RPMI8226 (cell line): ENCODE measurements at regions not wholly inside any gene's neighbourhood (a gene's known extent, or its start where the extent isn't known, plus 50 kb on each side); places are given as distances from the start of the nearest gene placed in this dataset.
"Not testable (repeated sequence)": the region's sequence is repeated elsewhere in the genome, so short reads cannot be mapped to it uniquely, and the experiment has no call there.

Experiments
- DNase-seq: peaks from one replicate; pipeline ENCODE4 v3.0.0-alpha.2; 2015

DNA sequence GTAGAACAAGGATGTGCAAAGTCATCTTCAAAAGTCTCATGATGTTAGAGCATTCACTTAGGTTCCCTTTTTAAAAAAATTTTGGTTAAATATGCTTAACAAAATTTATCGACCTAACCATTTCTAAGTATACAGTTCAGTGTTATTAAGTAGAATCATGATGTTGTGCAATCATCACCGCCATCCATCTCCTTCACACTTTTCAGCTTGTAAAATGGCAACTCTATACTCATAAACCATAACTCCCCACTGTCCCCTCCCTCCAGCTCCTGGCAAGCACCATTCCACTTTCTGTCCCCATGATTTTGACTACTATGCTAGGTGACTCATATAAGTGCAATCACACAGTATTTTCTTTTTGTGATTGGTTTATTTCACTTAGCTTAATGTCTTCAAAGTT lies 895.0 kb downstream of the TBL1XR1 start:
- DNase-seq, result no peak

GRCh38 chr3:176296066-176296597 lies 901.1 kb downstream of the TBL1XR1 start:
- DNase-seq, result no peak

DNA sequence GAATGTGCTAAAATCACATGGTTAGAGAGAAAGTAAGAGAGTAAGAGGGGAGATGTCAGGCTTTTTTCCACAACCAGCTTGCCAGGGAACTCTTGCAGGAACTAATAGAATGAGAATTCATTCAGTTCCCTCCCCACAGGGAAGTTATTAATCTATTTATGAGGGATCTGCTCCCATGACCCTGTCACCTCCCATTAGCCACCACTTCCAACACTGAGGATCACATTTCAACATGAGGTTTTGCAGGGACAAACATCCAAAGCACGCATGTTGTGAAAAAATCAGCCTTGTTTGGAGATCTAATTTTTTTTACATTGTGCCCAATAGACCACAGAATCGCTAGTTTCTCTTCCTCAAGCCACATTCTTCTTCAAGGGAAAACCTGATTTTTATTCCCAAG lies 904.0 kb downstream of the TBL1XR1 start:
- no peak for DNase-seq

GRCh38 chr3:176286476-176287085 lies 910.7 kb downstream of the TBL1XR1 start:
- no peak for DNase-seq

- DNase-seq, result no peak
These were observed 921.7 kb downstream of the TBL1XR1 start for GRCh38 chr3:176275538-176275937.

- DNase-seq, result no peak
These were observed 922.2 kb downstream of the TBL1XR1 start for GRCh38 chr3:176275113-176275512.

GRCh38 chr3:176274161-176274560 lies 923.1 kb downstream of the TBL1XR1 start:
- no peak for DNase-seq

DNA sequence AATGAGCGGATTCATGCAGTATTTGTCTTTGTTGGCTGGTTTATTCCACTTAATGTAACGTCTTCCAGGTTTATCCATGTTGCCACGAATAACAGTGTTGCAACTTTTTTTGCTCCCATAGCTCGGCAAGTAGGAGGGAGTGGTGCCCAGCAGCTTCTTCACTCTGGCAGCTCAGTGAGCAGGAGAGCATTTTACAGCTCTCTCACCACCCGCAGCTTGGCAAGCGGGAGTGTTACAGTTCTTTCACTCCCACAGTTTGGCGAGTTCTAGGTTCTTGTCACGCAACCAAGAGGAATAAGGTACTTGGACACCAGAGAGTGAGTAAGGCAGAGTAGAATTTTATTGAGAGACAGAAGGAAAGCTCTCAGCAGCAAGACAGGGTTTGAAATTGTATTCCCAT lies 935.2 kb downstream of the TBL1XR1 start:
- no peak for DNase-seq

GRCh38 chr3:176247191-176247590 lies 950.1 kb downstream of the TBL1XR1 start:
- no peak for DNase-seq

DNA sequence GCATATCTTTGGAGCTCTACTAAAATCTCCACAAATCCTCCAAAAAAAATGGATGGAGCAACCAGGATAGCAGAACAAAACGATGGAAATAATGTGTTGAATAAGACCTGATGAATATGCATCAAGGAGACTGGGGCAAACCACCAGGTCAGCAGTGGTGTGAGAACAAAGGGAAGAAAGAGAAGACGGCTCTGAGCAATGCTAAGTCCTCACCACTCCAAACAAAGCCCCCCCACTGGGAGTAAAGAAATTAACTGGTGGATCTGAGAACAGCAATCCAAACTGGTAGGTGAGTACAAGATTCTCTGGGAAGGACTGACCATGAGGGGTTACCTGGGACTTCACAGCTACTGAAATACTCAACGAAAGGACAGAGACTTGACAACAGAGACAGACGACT lies 977.3 kb downstream of the TBL1XR1 start:
- DNase-seq, result no peak

DNA sequence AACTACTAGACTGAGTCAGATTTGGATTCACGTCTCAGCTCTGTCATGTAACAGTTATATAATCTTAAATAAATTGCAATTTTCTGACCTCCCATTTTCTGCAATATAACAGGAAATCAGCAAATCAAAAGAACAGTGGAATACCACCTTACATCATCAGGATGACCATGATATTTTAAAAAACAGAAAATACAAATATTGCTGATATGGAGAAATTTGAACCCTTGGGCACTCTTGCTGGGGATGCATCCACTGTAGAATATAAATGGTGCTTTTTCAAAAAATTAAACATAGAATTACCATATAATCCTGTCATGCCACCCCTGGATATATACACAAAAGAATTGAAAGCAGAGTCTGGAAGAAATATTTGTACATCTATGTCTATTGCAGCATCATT lies 982.5 kb downstream of the TBL1XR1 start:
- DNase-seq, result no peak

- DNase-seq, result not testable (repeated sequence)
These were observed 984.0 kb downstream of the TBL1XR1 start for GRCh38 chr3:176213314-176213713.

DNA sequence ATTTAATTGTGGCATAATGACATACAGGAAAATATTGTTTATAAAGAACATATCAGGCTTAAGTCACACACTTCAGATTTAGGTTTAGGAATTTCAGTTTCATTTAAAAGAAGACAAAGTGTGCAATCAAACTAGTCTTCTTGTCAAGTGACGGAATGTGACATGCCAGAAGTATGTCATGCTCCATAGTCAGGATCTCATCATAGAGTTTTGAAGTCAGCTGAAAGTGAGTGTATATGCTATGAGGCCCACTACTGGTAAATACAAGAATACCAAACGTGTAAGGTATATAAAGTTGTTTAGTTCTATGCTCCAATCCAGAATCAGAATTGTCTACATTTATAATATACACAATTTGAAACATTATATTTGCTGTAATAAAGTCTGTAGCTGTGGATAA lies 988.4 kb downstream of the TBL1XR1 start:
- no peak for DNase-seq

GRCh38 chr3:176208283-176208682 lies 989.0 kb downstream of the TBL1XR1 start:
- DNase-seq, result no peak

GRCh38 chr3:176206809-176207208 lies 990.5 kb downstream of the TBL1XR1 start:
- DNase-seq, result no peak

GRCh38 chr3:176202652-176203051 lies 994.6 kb downstream of the TBL1XR1 start:
- DNase-seq, result no peak

DNA sequence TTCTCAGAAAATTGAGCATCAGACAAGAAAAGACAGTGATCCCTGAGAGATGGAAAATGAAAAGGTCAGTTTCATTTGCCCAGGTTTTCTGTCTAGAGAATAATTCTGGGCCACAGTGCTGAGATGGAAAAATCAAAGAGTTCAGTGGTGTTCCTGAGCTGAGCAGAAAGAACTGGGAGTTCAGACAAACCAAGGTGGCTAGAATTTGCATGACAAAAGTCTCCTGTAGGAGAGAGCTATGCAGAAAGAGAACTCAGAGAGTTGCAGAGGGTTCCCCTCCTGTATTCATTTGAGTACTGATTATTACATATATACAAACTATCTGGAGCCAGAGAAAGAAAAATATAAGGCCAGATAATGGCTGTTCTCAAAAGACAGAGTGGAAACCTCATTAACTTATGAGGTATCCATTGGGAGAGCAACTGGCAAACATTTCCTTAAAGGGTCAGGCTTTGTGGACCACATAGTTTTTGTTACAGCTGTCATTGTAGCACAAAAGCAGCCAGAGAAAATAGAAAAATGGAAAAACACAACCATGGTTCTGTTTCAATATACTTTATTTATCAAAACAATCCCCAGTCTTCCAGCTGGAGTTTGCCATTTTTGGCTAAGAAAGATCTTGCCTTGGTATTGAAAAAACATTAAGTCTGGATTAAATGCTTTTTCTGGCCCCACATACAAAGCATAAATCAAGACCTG lies 1004.1 kb downstream of the TBL1XR1 start:
- DNase-seq, result no peak

- DNase-seq, result no peak
These were observed 1006.5 kb downstream of the TBL1XR1 start for GRCh38 chr3:176190755-176191154.

- DNase-seq, result no peak
These were observed 1014.1 kb downstream of the TBL1XR1 start for GRCh38 chr3:176183181-176183580.

DNA sequence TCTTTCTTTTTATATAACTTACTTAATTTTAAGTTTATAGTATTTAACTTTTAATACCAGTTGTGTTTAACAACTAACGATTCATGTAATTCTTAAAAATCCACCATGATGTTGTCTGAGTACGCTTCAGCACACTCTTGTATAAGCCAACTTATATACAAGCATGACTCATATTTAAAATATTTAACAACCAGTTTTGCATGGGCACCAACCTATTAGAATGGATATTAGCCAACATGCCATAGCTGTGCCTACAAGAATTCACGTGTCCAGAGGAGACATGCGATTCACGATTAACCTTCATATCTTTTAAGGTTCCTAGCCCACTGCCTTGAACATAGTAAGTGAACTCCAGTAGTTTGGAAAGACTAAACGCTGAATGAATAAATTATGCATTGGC lies 1023.2 kb downstream of the TBL1XR1 start:
- no peak for DNase-seq

DNA sequence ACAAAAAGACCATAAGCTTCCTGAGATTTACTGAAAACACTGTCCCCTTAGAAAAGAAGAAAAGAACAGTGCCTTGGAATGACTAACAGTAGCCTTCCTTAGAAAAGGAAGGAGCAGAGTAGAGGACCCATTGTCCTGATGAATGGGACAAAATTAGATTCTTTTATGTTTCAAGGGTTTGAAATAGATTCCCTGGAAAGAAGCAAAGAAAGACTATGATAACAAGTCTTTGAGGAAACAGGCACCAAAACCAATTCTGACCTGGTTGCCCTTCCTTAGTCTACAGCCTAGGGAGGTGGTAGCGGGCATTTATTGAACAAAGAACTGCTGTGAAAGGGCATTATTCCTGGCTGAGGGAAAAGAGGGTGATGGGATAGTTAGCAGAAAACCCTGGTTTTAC lies 1024.8 kb downstream of the TBL1XR1 start:
- DNase-seq, result no peak

DNA sequence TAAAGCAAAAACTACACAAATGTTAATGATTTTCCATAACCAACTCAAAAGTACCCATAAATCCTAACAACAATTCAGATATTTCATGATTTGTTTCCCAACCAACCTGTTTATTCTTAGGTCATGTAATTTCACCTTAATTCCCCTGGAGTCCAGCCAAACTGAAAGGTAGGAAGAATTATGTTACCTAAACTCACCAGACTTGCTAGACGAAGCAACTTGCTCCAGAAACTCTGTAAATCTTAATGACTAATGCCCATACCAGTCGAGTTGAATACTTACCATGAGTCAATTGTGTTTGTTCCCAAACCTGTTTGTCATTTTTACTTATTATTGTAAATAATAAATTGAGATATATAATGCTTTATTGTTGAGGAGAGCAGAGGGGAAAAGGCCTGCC lies 1030.0 kb downstream of the TBL1XR1 start:
- no peak for DNase-seq

DNA sequence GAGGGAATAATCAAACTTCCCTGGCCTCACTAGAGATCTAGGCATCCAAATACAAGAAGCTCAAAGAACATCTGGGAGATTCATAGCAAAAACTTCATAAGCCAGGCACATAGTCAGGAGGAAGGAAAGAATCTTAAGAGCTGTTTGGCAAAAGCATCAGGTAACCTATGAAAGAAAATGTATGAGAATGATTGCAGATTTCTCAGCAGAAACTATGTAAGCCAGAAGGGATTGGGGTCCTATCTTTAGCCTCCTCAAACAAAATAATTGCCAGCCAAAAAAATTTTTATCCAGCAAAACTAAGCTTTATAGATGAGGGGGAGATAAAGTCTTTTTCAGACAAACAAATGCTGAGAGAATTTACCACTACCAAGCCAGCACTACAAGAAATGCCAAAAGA lies 1036.3 kb downstream of the TBL1XR1 start:
- DNase-seq, result no peak

GRCh38 chr3:176159796-176160195 lies 1037.5 kb downstream of the TBL1XR1 start:
- DNase-seq, result no peak

DNA sequence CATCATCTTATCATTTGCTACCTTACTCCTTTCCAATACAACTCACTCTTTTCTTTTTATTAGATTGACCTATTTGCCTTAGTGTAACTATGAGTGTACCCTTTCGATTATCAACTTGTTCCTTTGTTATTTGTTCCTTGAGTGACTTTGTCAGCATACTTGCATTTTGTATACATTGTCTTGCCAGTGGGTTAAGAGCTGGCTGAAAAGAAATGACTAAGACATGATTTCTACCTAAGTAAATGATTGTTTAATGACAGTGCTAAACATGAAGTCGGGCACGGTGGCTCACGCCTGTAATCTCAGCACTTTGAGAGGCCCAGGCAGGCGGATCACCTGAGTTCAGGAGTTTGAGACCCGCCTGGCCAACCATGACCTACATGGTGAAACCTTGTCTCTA lies 1042.3 kb downstream of the TBL1XR1 start:
- DNase-seq, result no peak
